Natural killer cell (primary cell): ENCODE measurements at regions not wholly inside any gene's neighbourhood (a gene's known extent, or its start where the extent isn't known, plus 50 kb on each side); places are given as distances from the start of the nearest gene placed in this dataset.

ENCODE experiments used
- ATAC-seq, 3 donors: fragments of 150-1000 bp in 2 of 3; fragments of 200-7000 bp in 1 of 3; cut with Tn5 transposase; 1 replicate in 1 of 3; 2 replicates in 2 of 3; pipeline ENCODE4 v1.10.0; 2021; ENCODE audit warnings: mild to moderate bottlenecking in 2 of 3, moderate library complexity in 2 of 3
- DNase-seq, 2 donors: peaks; one replicate each; pipeline versions ENCODE4 v3.0.0 to v3.0.0-alpha.2; 2013 to 2021; ENCODE audit warnings: mixed read lengths in 1 of 2
- H3K27ac ChIP-seq: one replicate; pipeline ENCODE4 v1.5.1; 2013; ENCODE audit warnings: mild to moderate bottlenecking, low read length
- H3K27me3 ChIP-seq: one replicate; pipeline ENCODE4 v1.6.1; 2013; ENCODE audit warnings: low read length; ENCODE audit not compliant: control insufficient read depth, insufficient read depth
- H3K36me3 ChIP-seq: one replicate; pipeline ENCODE4 v1.6.1; 2013; ENCODE audit warnings: low read length; ENCODE audit not compliant: control insufficient read depth, insufficient read depth
- H3K4me1 ChIP-seq: one replicate; pipeline ENCODE4 v1.6.1; 2013; ENCODE audit warnings: low read length; ENCODE audit not compliant: control insufficient read depth, insufficient read depth
- H3K4me3 ChIP-seq: one replicate; pipeline ENCODE4 v1.5.1; 2013; ENCODE audit warnings: low read length
- H3K9me3 ChIP-seq: one replicate; pipeline ENCODE4 v1.6.1; 2013; ENCODE audit warnings: low read length; ENCODE audit not compliant: control insufficient read depth, insufficient read depth
- H3K27ac Mint-ChIP-seq, 2 donors: one replicate each; pipeline ENCODE4 v1.8.0; 2022; ENCODE audit warnings: mild to moderate bottlenecking in 2 of 2, mixed read lengths in 2 of 2, moderate library complexity in 1 of 2
- H3K27me3 Mint-ChIP-seq, 2 donors: one replicate each; pipeline ENCODE4 v1.8.0; 2022; ENCODE audit warnings: low read depth in 2 of 2, mixed read lengths in 2 of 2
- H3K36me3 Mint-ChIP-seq: one replicate; pipeline ENCODE4 v1.8.0; 2022; ENCODE audit warnings: mixed read lengths
- H3K4me1 Mint-ChIP-seq, 2 donors: one replicate each; pipeline ENCODE4 v1.8.0; 2022; ENCODE audit warnings: mixed read lengths in 2 of 2
- H3K4me3 Mint-ChIP-seq: one replicate; pipeline ENCODE4 v1.8.0; 2022; ENCODE audit warnings: mild to moderate bottlenecking, moderate library complexity, mixed read lengths
- H3K9me3 Mint-ChIP-seq, 2 donors: one replicate each; pipeline ENCODE4 v1.8.0; 2022; ENCODE audit warnings: mixed read lengths in 2 of 2
- WGBS: methylation state at CpG from one replicate; pipeline ENCODE4 v1.1.7; 2013; ENCODE audit warnings: missing lambda C conversion rate; ENCODE audit not compliant: insufficient coverage; 5-methylcytosine and 5-hydroxymethylcytosine counted together
- intact Hi-C: fragments of 100-400 bp; cut with micrococcal nuclease; formaldehyde crosslinking; loops from one replicate; pipeline ENCODE4 v1.14.2; 2022
- TF ChIP-seq, protein P1 (sequence below): fragments of 200-600 bp; IDR thresholded peaks from one replicate; pipeline ENCODE4 v1.8.0; 2022; ENCODE audit warnings: antibody characterized with exemption

- no peaks in the 10 kb centered on the region for H3K27me3 Mint-ChIP-seq
Observed at GRCh38 chr2:33927756-33928155, 328.7 kb upstream of the FAM98A start.

DNA sequence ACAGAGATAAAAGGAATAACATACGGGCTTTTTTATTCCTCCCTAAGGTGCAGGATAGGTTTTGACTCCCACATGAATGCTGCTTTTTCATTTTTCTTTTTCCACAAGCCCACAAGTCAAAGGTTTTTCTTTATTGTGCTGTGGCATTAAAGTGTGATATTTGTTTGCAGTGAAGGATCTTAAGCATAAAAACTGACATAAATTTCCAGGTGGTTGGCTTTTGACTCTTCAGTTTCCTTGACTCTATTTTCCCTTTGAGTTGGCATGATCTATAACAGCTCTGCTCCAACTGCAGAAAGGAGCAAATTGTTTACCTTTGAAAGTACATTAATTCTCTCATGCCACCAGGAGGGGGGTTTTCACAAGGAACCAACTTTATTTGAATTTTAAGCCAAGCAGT is 326.2 kb upstream of the FAM98A start:
- TF ChIP-seq, protein P1, sequence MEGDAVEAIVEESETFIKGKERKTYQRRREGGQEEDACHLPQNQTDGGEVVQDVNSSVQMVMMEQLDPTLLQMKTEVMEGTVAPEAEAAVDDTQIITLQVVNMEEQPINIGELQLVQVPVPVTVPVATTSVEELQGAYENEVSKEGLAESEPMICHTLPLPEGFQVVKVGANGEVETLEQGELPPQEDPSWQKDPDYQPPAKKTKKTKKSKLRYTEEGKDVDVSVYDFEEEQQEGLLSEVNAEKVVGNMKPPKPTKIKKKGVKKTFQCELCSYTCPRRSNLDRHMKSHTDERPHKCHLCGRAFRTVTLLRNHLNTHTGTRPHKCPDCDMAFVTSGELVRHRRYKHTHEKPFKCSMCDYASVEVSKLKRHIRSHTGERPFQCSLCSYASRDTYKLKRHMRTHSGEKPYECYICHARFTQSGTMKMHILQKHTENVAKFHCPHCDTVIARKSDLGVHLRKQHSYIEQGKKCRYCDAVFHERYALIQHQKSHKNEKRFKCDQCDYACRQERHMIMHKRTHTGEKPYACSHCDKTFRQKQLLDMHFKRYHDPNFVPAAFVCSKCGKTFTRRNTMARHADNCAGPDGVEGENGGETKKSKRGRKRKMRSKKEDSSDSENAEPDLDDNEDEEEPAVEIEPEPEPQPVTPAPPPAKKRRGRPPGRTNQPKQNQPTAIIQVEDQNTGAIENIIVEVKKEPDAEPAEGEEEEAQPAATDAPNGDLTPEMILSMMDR: no peak
- no peak overlapping the region for H3K27ac Mint-ChIP-seq
- WGBS: 100% methylated on average over 1 of the region's 1 CpG
- intact Hi-C loops: no loop called here
- no peaks in the 10 kb centered on the region for H3K27me3 Mint-ChIP-seq
- no peaks in the 10 kb centered on the region for H3K4me1 Mint-ChIP-seq
- Histone ChIP-seq H3K27me3 (no peaks in the 10 kb centered on the region), H3K4me3 (no peak overlapping the region), H3K9me3 (no peaks in the 10 kb centered on the region), H3K36me3 (no peaks in the 10 kb centered on the region), H3K4me1 (no peaks in the 10 kb centered on the region), H3K27ac (no peak overlapping the region)
- H3K36me3 Mint-ChIP-seq: no peaks in the 10 kb centered on the region
- peaks cover 5 to 6% of the 10 kb centered on the region in 2 donors for H3K9me3 Mint-ChIP-seq
- ATAC-seq: no peak
- no peak overlapping the region for H3K4me3 Mint-ChIP-seq
- DNase-seq: no peak

More at GRCh38 chr2:33927756-33928155, 328.7 kb upstream of the FAM98A start:
- Mint-ChIP-seq H3K36me3 (no peaks in the 10 kb centered on the region), H3K27ac (no peak overlapping the region), H3K4me3 (no peak overlapping the region), H3K4me1 (no peaks in the 10 kb centered on the region), H3K9me3 (peaks cover 3 to 6% of the 10 kb centered on the region in 2 donors)
- Histone ChIP-seq H3K27me3 (no peaks in the 10 kb centered on the region), H3K4me1 (no peaks in the 10 kb centered on the region), H3K4me3 (no peak overlapping the region), H3K27ac (no peak overlapping the region), H3K9me3 (no peaks in the 10 kb centered on the region), H3K36me3 (no peaks in the 10 kb centered on the region)
- DNase-seq: no peak
- intact Hi-C loops: no loop called here
- WGBS: 76% methylated on average over 1 of the region's 1 CpG
- ATAC-seq: no peak
- TF ChIP-seq, protein P1: no peak

DNA sequence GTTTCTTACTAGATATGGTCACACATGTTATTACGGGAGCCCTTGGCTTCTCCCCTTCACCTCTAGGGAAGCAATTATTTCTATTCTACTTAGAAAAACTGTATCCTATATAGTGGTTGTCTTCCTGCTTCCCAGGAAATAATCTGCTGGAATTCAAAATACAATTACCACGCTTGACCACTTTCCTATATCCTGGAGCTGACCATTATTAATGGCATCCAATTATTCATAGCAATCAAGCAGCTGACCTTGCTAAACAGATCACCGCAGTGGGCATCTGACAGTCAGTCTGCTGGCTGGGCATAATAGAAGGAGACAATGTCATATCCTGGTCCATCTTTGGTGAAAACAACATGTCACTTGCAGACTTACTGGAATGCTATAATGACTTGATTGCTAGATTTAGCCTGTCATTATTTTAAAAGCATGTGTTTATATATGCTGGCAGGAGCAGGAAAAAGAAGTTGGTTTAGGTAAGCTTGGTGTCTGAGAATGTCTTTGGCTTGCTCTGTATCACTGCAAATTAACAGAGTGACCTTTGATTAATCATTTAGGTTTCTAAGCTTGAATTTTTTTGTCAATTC is 325.6 kb upstream of the FAM98A start:
- no peaks in the 10 kb centered on the region for H3K36me3 ChIP-seq
- no peaks in the 10 kb centered on the region for H3K4me1 ChIP-seq
- Mint-ChIP-seq H3K4me3 (no peak overlapping the region), H3K27ac (no peak overlapping the region), H3K27me3 (no peaks in the 10 kb centered on the region), H3K4me1 (no peaks in the 10 kb centered on the region), H3K9me3 (peaks cover 5 to 6% of the 10 kb centered on the region in 2 donors), H3K36me3 (no peaks in the 10 kb centered on the region)
- 92% methylated on average over 3 of the region's 3 CpGs for WGBS
- intact Hi-C loops: no loop called here
- no peak for ATAC-seq
- no peak overlapping the region for H3K4me3 ChIP-seq
- H3K27ac ChIP-seq: no peak overlapping the region
- no peak for DNase-seq
- H3K27me3 ChIP-seq: no peaks in the 10 kb centered on the region
- TF ChIP-seq, protein P1: no peak
- no peaks in the 10 kb centered on the region for H3K9me3 ChIP-seq

DNA sequence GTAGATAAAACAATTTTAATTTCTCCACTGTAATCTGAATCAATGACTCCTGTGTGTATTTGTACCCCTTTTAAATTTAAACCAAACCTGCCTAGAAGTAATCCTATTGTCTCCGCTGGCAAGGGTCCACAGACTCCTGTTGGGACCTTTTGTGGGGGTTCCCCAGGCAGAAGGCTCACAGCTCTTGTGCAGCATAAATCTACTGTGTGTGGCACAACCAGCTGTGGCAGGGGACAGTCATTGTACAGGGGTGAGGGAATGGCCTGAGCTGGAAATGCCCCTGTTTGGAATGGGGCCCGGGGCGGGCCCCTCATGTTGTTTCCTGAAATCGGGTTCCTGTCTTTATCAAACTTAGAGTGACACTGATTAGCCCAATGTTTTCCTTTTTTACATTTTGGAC is 318.2 kb upstream of the FAM98A start:
- 57% methylated on average over 4 of the region's 4 CpGs for WGBS
- ATAC-seq: no peak
- peaks cover 7% of the 10 kb centered on the region for H3K36me3 Mint-ChIP-seq

More for the DNA sequence above, 318.2 kb upstream of the FAM98A start:
- Histone ChIP-seq H3K9me3 (peaks cover 3% of the 10 kb centered on the region), H3K4me1 (no peaks in the 10 kb centered on the region), H3K27me3 (no peaks in the 10 kb centered on the region), H3K27ac (no peak overlapping the region), H3K4me3 (no peak overlapping the region), H3K36me3 (no peaks in the 10 kb centered on the region)
- TF ChIP-seq, protein P1: no peak
- H3K4me3 Mint-ChIP-seq: no peak overlapping the region
- no peak overlapping the region for H3K27ac Mint-ChIP-seq
- H3K27me3 Mint-ChIP-seq: no peaks in the 10 kb centered on the region
- intact Hi-C loops: no loop called here
- DNase-seq: no peak
- peaks cover 5 to 11% of the 10 kb centered on the region in 2 donors for H3K9me3 Mint-ChIP-seq
- no peaks in the 10 kb centered on the region for H3K4me1 Mint-ChIP-seq
